Neural progenitor cell (in vitro differentiated cells): ENCODE measurements at regions not wholly inside any gene's neighbourhood (a gene's known extent, or its start where the extent isn't known, plus 50 kb on each side); places are given as distances from the start of the nearest gene placed in this dataset.
"Not testable (repeated sequence)": the region's sequence is repeated elsewhere in the genome, so short reads cannot be mapped to it uniquely, and the experiment has no call there.

Source experiments
- CTCF ChIP-seq: fragments of 200-600 bp; sonication (generic); IDR thresholded peaks from 2 replicates; pipeline ENCODE4 v1.5.1; 2017; ENCODE audit warnings: antibody characterized with exemption, mild to moderate bottlenecking
- EZH2 ChIP-seq: fragments of 200-600 bp; sonication (generic); IDR thresholded peaks from 2 replicates; pipeline ENCODE4 v1.6.1; 2017; ENCODE audit warnings: antibody characterized with exemption, mild to moderate bottlenecking, moderate library complexity
- EZH2phosphoT487 ChIP-seq: fragments of 200-600 bp; sonication (generic); IDR thresholded peaks from 2 replicates; pipeline ENCODE4 v1.6.1; 2017; ENCODE audit warnings: antibody characterized with exemption

- not testable (repeated sequence) for TF ChIP-seq CTCF, EZH2phosphoT487, EZH2
These were observed 181.4 kb upstream of the NDUFV2 start for GRCh38 chr18:8920856-8921787.
